PC-9 (cell line): ENCODE measurements at regions not wholly inside any gene's neighbourhood (a gene's known extent, or its start where the extent isn't known, plus 50 kb on each side); places are given as distances from the start of the nearest gene placed in this dataset.
"Not testable (repeated sequence)": the region's sequence is repeated elsewhere in the genome, so short reads cannot be mapped to it uniquely, and the experiment has no call there.

Experiments
- CTCF ChIP-seq: fragments of 200-600 bp; sonication (generic); conservative IDR thresholded peaks from 2 replicates; pipeline ENCODE4 v1.6.1; 2017; ENCODE audit warnings: mixed run types, antibody characterized with exemption, mild to moderate bottlenecking, moderate library complexity
- EZH2 ChIP-seq: fragments of 200-600 bp; sonication (generic); IDR thresholded peaks from 2 replicates; pipeline ENCODE4 v1.8.0; 2017; ENCODE audit warnings: antibody characterized with exemption, low read depth

- TF ChIP-seq CTCF, EZH2: not testable (repeated sequence)
Observed at GRCh38 chr5:84863936-84864335, 479.3 kb upstream of the EDIL3 start.
